IMR-90 (cell line): ENCODE measurements at regions not wholly inside any gene's neighbourhood (a gene's known extent, or its start where the extent isn't known, plus 50 kb on each side); places are given as distances from the start of the nearest gene placed in this dataset.

Experiments used
- ATAC-seq: fragments of 200-7000 bp; cut with Tn5 transposase; 2 replicates; pipeline ENCODE4 v1.9.1; 2020; ENCODE audit warnings: low read depth, mild to moderate bottlenecking, moderate library complexity
- BruUV-seq: library from RNA; stranded (reverse); fragments of 400-500 nt; replicated peaks from 2 replicates; lab custom pipeline; 2021; lab: Mats Ljungman, UMichigan
- CTCF ChIA-PET: fragments of 300-600 bp; formaldehyde crosslinking; extraction: SDS; loops from one replicate; lab custom pipeline; 2021; ENCODE audit warnings: antibody characterized with exemption; lab: Yijun Ruan, JAX
- POLR2A ChIA-PET: fragments of 300-600 bp; sonication (Branson Sonifier 250); formaldehyde crosslinking; loops from one replicate; lab custom pipeline; 2022; ENCODE audit warnings: antibody characterized with exemption; ENCODE audit not compliant: unreplicated experiment; lab: Charles Lee
- DNase-seq: peaks from one replicate; pipeline ENCODE4 v3.0.0; 2013
- H2AFZ ChIP-seq: replicated peaks from 2 replicates; pipeline ENCODE3; 2013; ENCODE audit warnings: low read length, mild to moderate bottlenecking; ENCODE audit not compliant: poor library complexity
- H2AK5ac ChIP-seq: 2 replicates; pipeline ENCODE4 v1.6.1; 2013; ENCODE audit warnings: low read depth, low read length, inconsistent platforms
- H2AK9ac ChIP-seq: replicated peaks from 2 replicates; pipeline ENCODE3; 2013; ENCODE audit warnings: mild to moderate bottlenecking, low read depth, low read length, moderate library complexity; ENCODE audit not compliant: poor library complexity
- H2BK120ac ChIP-seq: 2 replicates; pipeline ENCODE4 v1.6.1; 2013; ENCODE audit warnings: low read depth, low read length, inconsistent platforms
- H2BK15ac ChIP-seq: 3 replicates; pipeline ENCODE4 v1.6.1; 2013; ENCODE audit warnings: low read depth, low read length, inconsistent platforms
- H2BK20ac ChIP-seq: 2 replicates; pipeline ENCODE4 v1.6.1; 2013; ENCODE audit warnings: low read depth, mild to moderate bottlenecking, inconsistent platforms, low read length, moderate library complexity
- H2BK5ac ChIP-seq: 2 replicates; pipeline ENCODE4 v1.6.1; 2013; ENCODE audit warnings: mild to moderate bottlenecking, low read depth, low read length, inconsistent platforms; ENCODE audit not compliant: poor library complexity, severe bottlenecking
- H3K14ac ChIP-seq: replicated peaks from 2 replicates; pipeline ENCODE4 v1.6.1; 2013; ENCODE audit warnings: low read depth, low read length, inconsistent platforms
- H3K18ac ChIP-seq: 2 replicates; pipeline ENCODE4 v1.6.1; 2013; ENCODE audit warnings: low read depth, low read length, control low read depth
- H3K23ac ChIP-seq: 2 replicates; pipeline ENCODE4 v1.6.1; 2013; ENCODE audit warnings: low read depth, low read length, inconsistent platforms
- H3K27ac ChIP-seq: 2 replicates; pipeline ENCODE4 v1.5.1; 2013; ENCODE audit warnings: mild to moderate bottlenecking, control low read depth, low read length; ENCODE audit not compliant: insufficient read depth
- H3K27me3 ChIP-seq: 2 replicates; pipeline ENCODE4 v1.6.1; 2013; ENCODE audit warnings: low read length; ENCODE audit not compliant: control insufficient read depth, insufficient read depth
- H3K36me3 ChIP-seq: 2 replicates; pipeline ENCODE4 v1.6.1; 2013; ENCODE audit warnings: low read length, mixed read lengths; ENCODE audit not compliant: control insufficient read depth, insufficient read depth
- H3K4ac ChIP-seq: 2 replicates; pipeline ENCODE4 v1.6.1; 2013; ENCODE audit warnings: low read depth, low read length, inconsistent platforms
- H3K4me1 ChIP-seq: 2 replicates; pipeline ENCODE4 v1.6.1; 2013; ENCODE audit warnings: low read length, mixed read lengths; ENCODE audit not compliant: control insufficient read depth, insufficient read depth
- H3K4me2 ChIP-seq: 2 replicates; pipeline ENCODE4 v1.6.1; 2013; ENCODE audit warnings: low read depth, mild to moderate bottlenecking, control low read depth, low read length, moderate library complexity
- H3K4me3 ChIP-seq: 2 replicates; pipeline ENCODE4 v1.5.1; 2013; ENCODE audit warnings: low read depth, mild to moderate bottlenecking, control low read depth, low read length, moderate library complexity; ENCODE audit not compliant: insufficient read depth
- H3K56ac ChIP-seq: 2 replicates; pipeline ENCODE4 v1.6.1; 2013; ENCODE audit warnings: low read length, inconsistent platforms; ENCODE audit not compliant: insufficient read depth; ENCODE audit errors: extremely low read depth
- H3K79me1 ChIP-seq, 2 experiments: 2 replicates each; pipeline ENCODE4 v1.6.1; 2013; ENCODE audit warnings: low read length in 2 of 2, inconsistent platforms in 1 of 2, low read depth in 1 of 2
- H3K9ac ChIP-seq: 2 replicates; pipeline ENCODE4 v1.6.1; 2013; ENCODE audit warnings: low read depth, low read length, control low read depth
- H3K9me1 ChIP-seq: 2 replicates; pipeline ENCODE4 v1.6.1; 2013; ENCODE audit warnings: low read length, inconsistent platforms; ENCODE audit not compliant: insufficient read depth
- H3K9me3 ChIP-seq: 2 replicates; pipeline ENCODE4 v1.6.1; 2013; ENCODE audit warnings: low read length; ENCODE audit not compliant: control insufficient read depth, insufficient read depth
- H4K20me1 ChIP-seq: 2 replicates; pipeline ENCODE4 v1.6.1; 2013; ENCODE audit warnings: low read length, inconsistent platforms; ENCODE audit not compliant: insufficient read depth
- H4K5ac ChIP-seq: 2 replicates; pipeline ENCODE4 v1.6.1; 2013; ENCODE audit warnings: mild to moderate bottlenecking, low read depth, low read length, control low read depth
- H4K8ac ChIP-seq, 2 experiments: 2 replicates each; pipeline ENCODE4 v1.6.1; 2013; ENCODE audit warnings: low read depth in 2 of 2, low read length in 2 of 2, control low read depth in 1 of 2, inconsistent platforms in 1 of 2
- H4K91ac ChIP-seq: 2 replicates; pipeline ENCODE4 v1.6.1; 2013; ENCODE audit warnings: low read depth, low read length, inconsistent platforms; ENCODE audit not compliant: insufficient read depth
- BHLHE40 ChIP-seq: fragments of 150-350 bp; IDR thresholded peaks from 2 replicates; pipeline ENCODE4 v1.6.1; 2016; ENCODE audit warnings: mild to moderate bottlenecking, low read depth, low read length
- CEBPB ChIP-seq: IDR thresholded peaks from 2 replicates; pipeline ENCODE4 v1.6.1; 2012; ENCODE audit warnings: low read depth, low read length, improper control_type of control experiment
- CHD1 ChIP-seq: IDR thresholded peaks from 2 replicates; pipeline ENCODE4 v1.6.1; 2012; ENCODE audit warnings: low read depth, low read length, improper control_type of control experiment
- CTCF ChIP-seq: conservative IDR thresholded peaks from 2 replicates; pipeline ENCODE4 v1.5.1; 2012; ENCODE audit warnings: mild to moderate bottlenecking, low read depth, low read length, improper control_type of control experiment
- FOS ChIP-seq: fragments of 150-350 bp; IDR thresholded peaks from 2 replicates; pipeline ENCODE4 v1.6.1; 2016; ENCODE audit warnings: low read depth, low read length
- MAFK ChIP-seq: IDR thresholded peaks from 2 replicates; pipeline ENCODE4 v1.6.1; 2012; ENCODE audit warnings: low read depth, low read length, improper control_type of control experiment
- MAZ ChIP-seq: IDR thresholded peaks from 2 replicates; pipeline ENCODE4 v1.6.1; 2012; ENCODE audit warnings: low read depth, mild to moderate bottlenecking, low read length, improper control_type of control experiment, moderate library complexity, borderline replicate concordance
- MXI1 ChIP-seq: IDR thresholded peaks from 2 replicates; pipeline ENCODE4 v1.6.1; 2012; ENCODE audit warnings: low read depth, mild to moderate bottlenecking, low read length, moderate library complexity, borderline replicate concordance
- NFE2L2 ChIP-seq: fragments of 150-350 bp; IDR thresholded peaks from 2 replicates; pipeline ENCODE4 v1.6.1; 2016; ENCODE audit warnings: low read depth, mild to moderate bottlenecking, low read length
- POLR2A ChIP-seq: IDR thresholded peaks from 2 replicates; pipeline ENCODE4 v1.6.1; 2012; ENCODE audit warnings: mild to moderate bottlenecking, low read depth, low read length
- RAD21 ChIP-seq: IDR thresholded peaks from 2 replicates; pipeline ENCODE4 v1.6.1; 2012; ENCODE audit warnings: low read length, improper control_type of control experiment
- RCOR1 ChIP-seq: IDR thresholded peaks from 2 replicates; pipeline ENCODE4 v1.6.1; 2012; ENCODE audit warnings: mild to moderate bottlenecking, low read length, improper control_type of control experiment; ENCODE audit not compliant: insufficient replicate concordance
- RFX5 ChIP-seq: IDR thresholded peaks from 2 replicates; pipeline ENCODE4 v1.8.0; 2012; ENCODE audit warnings: low read depth, mild to moderate bottlenecking, low read length, moderate library complexity
- SMC3 ChIP-seq: fragments of 150-350 bp; IDR thresholded peaks from 2 replicates; pipeline ENCODE4 v1.6.1; 2016; ENCODE audit warnings: low read depth, mild to moderate bottlenecking, antibody characterized with exemption, low read length, moderate library complexity
- USF2 ChIP-seq: fragments of 150-350 bp; IDR thresholded peaks from 2 replicates; pipeline ENCODE4 v1.6.1; 2017; ENCODE audit warnings: mild to moderate bottlenecking, antibody characterized with exemption, low read length, low read depth
- WGBS, 2 experiments: methylation state at CpG; one replicate each; pipeline versions ENCODE4 v1.1.5 to v1.1.7; 2013; ENCODE audit warnings: missing lambda C conversion rate in 2 of 2; ENCODE audit not compliant: insufficient read length in 1 of 2; ENCODE audit errors: extremely low coverage in 2 of 2; 5-methylcytosine and 5-hydroxymethylcytosine counted together
- dilution Hi-C: fragments of 300-500 bp; cut with HindIII; formaldehyde crosslinking; loops from one replicate; pipeline ENCODE4 v1.14.3; 2018; ENCODE audit warnings: low sequenced_read_pairs; ENCODE audit not compliant: unreplicated experiment
- in situ Hi-C: fragments of 300-500 bp; cut with MboI; formaldehyde crosslinking; loops from 3 replicates; pipeline ENCODE4 v1.14.3; 2019; ENCODE audit warnings: low sequenced_read_pairs, inconsistent platforms, mixed read lengths
- intact Hi-C: fragments of 100-400 bp; cut with micrococcal nuclease; formaldehyde crosslinking; loops from 2 replicates; pipeline ENCODE4 v1.10.0; 2022
- TF ChIP-seq, protein P1 (sequence below): fragments of 150-350 bp; IDR thresholded peaks from 2 replicates; pipeline ENCODE4 v1.6.1; 2016; ENCODE audit warnings: low read depth, mild to moderate bottlenecking, low read length, moderate library complexity, borderline replicate concordance

DNA sequence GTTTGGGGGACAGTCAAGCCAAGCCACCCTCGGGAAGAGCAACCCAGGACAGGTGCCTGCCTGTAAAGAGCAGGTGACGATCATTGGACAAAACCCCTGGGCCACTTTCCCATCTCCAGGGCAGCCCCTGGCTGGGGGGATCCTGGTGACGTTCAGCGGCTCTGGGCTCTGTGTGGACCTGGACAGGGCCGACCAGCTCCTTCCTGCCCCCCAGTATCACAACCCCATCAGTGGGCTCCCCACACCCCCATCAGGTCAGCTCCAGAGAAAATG, 57.3 kb upstream of the ASAP2 start:
- Histone ChIP-seq H4K91ac (no peak overlapping the region), H4K5ac (no peak overlapping the region), H2BK5ac (no peak overlapping the region), H3K27ac (no peak overlapping the region), H3K27me3 (no peaks in the 10 kb centered on the region), H3K23ac (no peak overlapping the region), H2BK120ac (no peak overlapping the region), H3K9me3 (no peaks in the 10 kb centered on the region), H3K9ac (no peak overlapping the region), H2AFZ (no peak overlapping the region), H3K9me1 (peaks cover 12% of the 10 kb centered on the region), H3K4ac (no peak overlapping the region), H2BK20ac (no peak overlapping the region), H2AK9ac (no peak overlapping the region), H3K36me3 (no peaks in the 10 kb centered on the region), H2AK5ac (no peak overlapping the region), H3K79me1 (0 out of 4 replicates have a peak, but pooled peaks cover 0 to 1% of the 10 kb centered on the region in 2 experiments), H3K56ac (no peak overlapping the region), H3K4me3 (no peak overlapping the region), H3K4me2 (no peak overlapping the region), H4K8ac (no peak overlapping the region), H3K18ac (no peak overlapping the region), H4K20me1 (no peaks in the 10 kb centered on the region), H3K14ac (no peak overlapping the region), H2BK15ac (no peak overlapping the region), H3K4me1 (peaks cover 11% of the 10 kb centered on the region; the same call in 1 of the 2 replicates)
- no peak for DNase-seq
- in situ Hi-C loops, result loop anchor here (10.0 kb wide), 2 partner anchors 185 to 225 kb away; no protein-coding TSS in a partner anchor
- 50% methylated on average over 1 of the region's 5 CpGs; no CpG with 5 or more reads in 1 of the 2 experiments for WGBS, 2 experiments
- dilution Hi-C loops, result no loop called here
- ATAC-seq, result no peak
- TF ChIP-seq MAZ (no peak), BHLHE40 (no peak), MXI1 (no peak), POLR2A (no peak), CEBPB (no peak), RAD21 (no peak), FOS (no peak), USF2 (no peak), MAFK (no peak), CHD1 (no peak), CTCF (no peak), SMC3 (no peak), RFX5 (no peak), NFE2L2 (no peak), RCOR1 (no peak)
- TF ChIP-seq, protein P1, sequence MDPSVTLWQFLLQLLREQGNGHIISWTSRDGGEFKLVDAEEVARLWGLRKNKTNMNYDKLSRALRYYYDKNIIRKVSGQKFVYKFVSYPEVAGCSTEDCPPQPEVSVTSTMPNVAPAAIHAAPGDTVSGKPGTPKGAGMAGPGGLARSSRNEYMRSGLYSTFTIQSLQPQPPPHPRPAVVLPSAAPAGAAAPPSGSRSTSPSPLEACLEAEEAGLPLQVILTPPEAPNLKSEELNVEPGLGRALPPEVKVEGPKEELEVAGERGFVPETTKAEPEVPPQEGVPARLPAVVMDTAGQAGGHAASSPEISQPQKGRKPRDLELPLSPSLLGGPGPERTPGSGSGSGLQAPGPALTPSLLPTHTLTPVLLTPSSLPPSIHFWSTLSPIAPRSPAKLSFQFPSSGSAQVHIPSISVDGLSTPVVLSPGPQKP, result no peak
- no TSS peak for BruUV-seq
- POLR2A ChIA-PET, result no interaction called here
- intact Hi-C loops, result loop anchor here (10.0 kb wide), 1 partner anchor 485 kb away; the partner anchor contains the start of gene YWHAQ
- CTCF ChIA-PET, result no interaction called here
